ENCODE measurements at regions not wholly inside any gene's neighbourhood (a gene's known extent, or its start where the extent isn't known, plus 50 kb on each side); places are given as distances from the start of the nearest gene placed in this dataset.

- TF ChIP-seq CTCF (IDR thresholded peaks at IDR 0.05; ENCODE audit: unreplicated experiment), result no peak
- Mint-ChIP-seq H3K27ac (no peak overlapping the region), H3K4me1 (no peaks in the 10 kb centered on the region), H3K4me3 (no peak overlapping the region), H3K36me3 (no peaks in the 10 kb centered on the region), H3K9me3 (no peaks in the 10 kb centered on the region), H3K27me3 (ENCODE audit: low read depth) (no peaks in the 10 kb centered on the region)
- no peak for DNase-seq (ENCODE audit: low spot score in 2 of 2, unreplicated experiment in 2 of 2)
These were observed 381.8 kb upstream of the NOX3 start for GRCh38 chr6:155837474-155837873.

- H3K27me3 Mint-ChIP-seq (ENCODE audit: low read depth), result no peaks in the 10 kb centered on the region
- no peak for DNase-seq (ENCODE audit: low spot score in 2 of 2, unreplicated experiment in 2 of 2)
These were observed 377.0 kb upstream of the NOX3 start for GRCh38 chr6:155832596-155832995.

DNA sequence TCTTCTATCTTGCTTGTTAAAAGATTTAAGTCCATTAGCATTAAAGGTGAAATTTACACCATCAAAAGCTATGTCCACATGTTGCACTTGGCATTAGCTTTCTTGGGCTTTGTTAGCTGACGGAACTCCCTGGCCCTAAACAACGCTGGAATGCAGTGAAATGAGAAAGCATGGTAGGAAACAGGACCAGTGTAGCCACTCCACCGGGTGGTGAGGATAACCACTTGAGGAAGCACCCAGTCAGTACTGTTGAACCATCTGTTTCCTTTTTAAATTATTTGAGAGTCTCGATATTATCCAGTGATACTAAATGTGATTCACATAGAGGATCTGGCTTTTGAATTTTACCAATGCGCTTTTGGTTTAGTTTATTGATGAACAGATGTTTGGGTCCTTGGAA, 374.9 kb upstream of the NOX3 start:
- Mint-ChIP-seq H3K4me1 (no peaks in the 10 kb centered on the region), H3K27ac (no peak overlapping the region), H3K36me3 (no peaks in the 10 kb centered on the region), H3K9me3 (no peaks in the 10 kb centered on the region), H3K4me3 (no peak overlapping the region), H3K27me3 (ENCODE audit: low read depth) (no peaks in the 10 kb centered on the region)
- DNase-seq (ENCODE audit: low spot score in 2 of 2, unreplicated experiment in 2 of 2), result no peak
- TF ChIP-seq CTCF (IDR thresholded peaks at IDR 0.05; ENCODE audit: unreplicated experiment), result no peak

More at GRCh38 chr6:155832596-155832995, 377.0 kb upstream of the NOX3 start:
- no peak for TF ChIP-seq CTCF (IDR thresholded peaks at IDR 0.05; ENCODE audit: unreplicated experiment)
- no peaks in the 10 kb centered on the region for H3K9me3 Mint-ChIP-seq
- H3K36me3 Mint-ChIP-seq, result no peaks in the 10 kb centered on the region
- no peak overlapping the region for H3K27ac Mint-ChIP-seq
- no peak overlapping the region for H3K4me3 Mint-ChIP-seq
- H3K4me1 Mint-ChIP-seq, result no peaks in the 10 kb centered on the region

DNA sequence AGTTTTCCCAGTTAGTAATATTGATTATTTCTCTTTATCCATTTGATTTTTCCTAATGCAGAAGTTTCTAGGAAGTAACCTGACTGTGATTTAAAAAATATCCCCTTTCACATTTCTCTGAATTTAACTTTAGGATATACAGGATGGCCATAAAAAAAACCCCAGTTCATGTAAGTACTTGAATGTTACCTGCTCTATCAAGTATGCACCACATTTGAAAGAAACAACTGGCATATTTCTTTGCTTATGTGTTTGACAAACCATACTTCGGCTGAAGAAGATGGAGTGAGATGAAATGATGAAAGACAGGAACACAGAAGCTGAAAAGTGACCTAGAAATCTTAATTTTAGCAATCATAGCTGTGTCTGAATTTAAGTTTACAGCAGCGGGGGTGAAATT, 374.0 kb upstream of the NOX3 start:
- H3K27me3 Mint-ChIP-seq (ENCODE audit: low read depth), result peaks cover 2% of the 10 kb centered on the region
- no peak for TF ChIP-seq CTCF (IDR thresholded peaks at IDR 0.05; ENCODE audit: unreplicated experiment)
- H3K4me3 Mint-ChIP-seq, result no peak overlapping the region
- H3K4me1 Mint-ChIP-seq, result no peaks in the 10 kb centered on the region
- H3K36me3 Mint-ChIP-seq, result no peaks in the 10 kb centered on the region
- no peak overlapping the region for H3K27ac Mint-ChIP-seq
- H3K9me3 Mint-ChIP-seq, result no peaks in the 10 kb centered on the region
- DNase-seq (ENCODE audit: low spot score in 2 of 2, unreplicated experiment in 2 of 2), result no peak

DNA sequence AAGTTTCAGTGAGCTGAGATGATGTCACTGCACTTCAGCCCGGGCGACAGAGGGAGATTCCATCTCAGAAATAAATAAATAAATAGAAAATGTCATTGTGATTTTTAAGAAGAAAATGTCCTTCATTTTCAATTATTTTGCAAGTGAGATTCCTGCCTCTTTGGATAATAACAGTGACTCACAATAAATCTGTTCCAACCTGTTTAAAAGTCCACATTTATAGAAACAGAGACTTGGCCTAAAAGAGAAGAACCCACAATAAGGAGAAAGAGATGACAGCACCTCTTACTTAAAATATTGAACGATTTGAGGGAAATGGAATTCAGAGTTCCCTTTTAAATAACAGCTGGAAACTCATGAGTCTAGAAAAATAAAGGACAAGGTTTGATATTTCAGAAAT, 373.4 kb upstream of the NOX3 start:
- no peaks in the 10 kb centered on the region for H3K4me1 Mint-ChIP-seq

More for the DNA sequence above, 373.4 kb upstream of the NOX3 start:
- DNase-seq (ENCODE audit: low spot score in 2 of 2, unreplicated experiment in 2 of 2), result no peak
- Mint-ChIP-seq H3K36me3 (no peaks in the 10 kb centered on the region), H3K9me3 (no peaks in the 10 kb centered on the region), H3K27ac (no peak overlapping the region), H3K4me3 (no peak overlapping the region), H3K27me3 (ENCODE audit: low read depth) (peaks cover 2% of the 10 kb centered on the region)
- TF ChIP-seq CTCF (IDR thresholded peaks at IDR 0.05; ENCODE audit: unreplicated experiment), result no peak

Measured in mesothelial cell of epicardium (in vitro differentiated cells).